ENCODE measurements at regions not wholly inside any gene's neighbourhood (a gene's known extent, or its start where the extent isn't known, plus 50 kb on each side); places are given as distances from the start of the nearest gene placed in this dataset.
"Not testable (repeated sequence)": the region's sequence is repeated elsewhere in the genome, so short reads cannot be mapped to it uniquely, and the experiment has no call there.

- H3K79me2 ChIP-seq (ENCODE audit: insufficient read depth, low read length) = no peaks in the 10 kb centered on the region
- TF ChIP-seq EZH2 (IDR thresholded peaks at IDR 0.05; ENCODE audit: borderline replicate concordance, low read depth, low read length, severe bottlenecking) = no peak
- TF ChIP-seq CTCF (IDR thresholded peaks at IDR 0.05; ENCODE audit: borderline replicate concordance, extremely low read depth, low read length, poor library complexity, severe bottlenecking) = no peak
- no peaks in the 10 kb centered on the region for H4K20me1 ChIP-seq (ENCODE audit: insufficient read depth, low read length)
- no peak overlapping the region for H3K27ac ChIP-seq (ENCODE audit: low read length)
- no peaks in the 10 kb centered on the region; the same call in 1 of the 2 replicates for H3K36me3 ChIP-seq (ENCODE audit: insufficient read depth, low read length)
- H3K4me3 ChIP-seq (ENCODE audit: low read depth in 1 of 2, low read length in 2 of 2) = no peak overlapping the region
- ATAC-seq (ENCODE audit: insufficient read depth, low read depth) (no peak), DNase-seq (no peak)
- H2AFZ ChIP-seq (ENCODE audit: low read depth, low read length) = no peak overlapping the region
- no peaks in the 10 kb centered on the region for H3K27me3 ChIP-seq (ENCODE audit: insufficient read depth, low read length, poor library complexity)
- H3K4me1 ChIP-seq (ENCODE audit: insufficient read depth, low read length) = no peaks in the 10 kb centered on the region
- H3K9ac ChIP-seq (ENCODE audit: low read depth, low read length) = no peak overlapping the region
- no peak overlapping the region for H3K4me2 ChIP-seq (ENCODE audit: insufficient read depth, low read length)
- no peaks in the 10 kb centered on the region for H3K9me3 ChIP-seq (ENCODE audit: insufficient read depth, low read length, severe bottlenecking)
Measured at GRCh38 chrX:103911236-103911635, 51.2 kb upstream of the TMSB15B start.

GRCh38 chrX:103910430-103910829 lies 52.0 kb upstream of the TMSB15B start:
- no peak overlapping the region for H3K4me3 ChIP-seq (ENCODE audit: low read depth in 1 of 2, low read length in 2 of 2)
- H3K27me3 ChIP-seq (ENCODE audit: insufficient read depth, low read length, poor library complexity) = no peaks in the 10 kb centered on the region
- no peak overlapping the region for H3K4me2 ChIP-seq (ENCODE audit: insufficient read depth, low read length)
- H3K9me3 ChIP-seq (ENCODE audit: insufficient read depth, low read length, severe bottlenecking) = no peaks in the 10 kb centered on the region
- H3K9ac ChIP-seq (ENCODE audit: low read depth, low read length) = no peak overlapping the region
- no peaks in the 10 kb centered on the region for H4K20me1 ChIP-seq (ENCODE audit: insufficient read depth, low read length)
- H3K27ac ChIP-seq (ENCODE audit: low read length) = no peak overlapping the region
- no peaks in the 10 kb centered on the region for H3K4me1 ChIP-seq (ENCODE audit: insufficient read depth, low read length)
- no peak for TF ChIP-seq CTCF (IDR thresholded peaks at IDR 0.05; ENCODE audit: borderline replicate concordance, extremely low read depth, low read length, poor library complexity, severe bottlenecking)
- H3K79me2 ChIP-seq (ENCODE audit: insufficient read depth, low read length) = no peaks in the 10 kb centered on the region
- DNase-seq (no peak), ATAC-seq (ENCODE audit: insufficient read depth, low read depth) (no peak)
- no peaks in the 10 kb centered on the region; the same call in 1 of the 2 replicates for H3K36me3 ChIP-seq (ENCODE audit: insufficient read depth, low read length)
- H2AFZ ChIP-seq (ENCODE audit: low read depth, low read length) = no peak overlapping the region

GRCh38 chrX:103904301-103904700 lies 58.1 kb upstream of the TMSB15B start:
- Histone ChIP-seq H3K4me3 (ENCODE audit: low read depth in 1 of 2, low read length in 2 of 2) (no peak overlapping the region), H3K4me1 (ENCODE audit: insufficient read depth, low read length) (no peaks in the 10 kb centered on the region), H3K9me3 (ENCODE audit: insufficient read depth, low read length, severe bottlenecking) (no peaks in the 10 kb centered on the region), H2AFZ (ENCODE audit: low read depth, low read length) (no peak overlapping the region), H4K20me1 (ENCODE audit: insufficient read depth, low read length) (no peaks in the 10 kb centered on the region), H3K27me3 (ENCODE audit: insufficient read depth, low read length, poor library complexity) (no peaks in the 10 kb centered on the region), H3K4me2 (ENCODE audit: insufficient read depth, low read length) (no peak overlapping the region), H3K36me3 (ENCODE audit: insufficient read depth, low read length) (no peaks in the 10 kb centered on the region), H3K9ac (ENCODE audit: low read depth, low read length) (no peak overlapping the region), H3K27ac (ENCODE audit: low read length) (no peak overlapping the region), H3K79me2 (ENCODE audit: insufficient read depth, low read length) (no peaks in the 10 kb centered on the region)
- DNase-seq (no peak), ATAC-seq (ENCODE audit: insufficient read depth, low read depth) (no peak)
- TF ChIP-seq CTCF (IDR thresholded peaks at IDR 0.05; ENCODE audit: borderline replicate concordance, extremely low read depth, low read length, poor library complexity, severe bottlenecking) = no peak
- no peak for TF ChIP-seq EZH2 (IDR thresholded peaks at IDR 0.05; ENCODE audit: borderline replicate concordance, low read depth, low read length, severe bottlenecking)

GRCh38 chrX:103902606-103903005 lies 59.8 kb upstream of the TMSB15B start:
- H3K9ac ChIP-seq (ENCODE audit: low read depth, low read length); H3K4me1 ChIP-seq (ENCODE audit: insufficient read depth, low read length); H2AFZ ChIP-seq (ENCODE audit: low read depth, low read length); H3K79me2 ChIP-seq (ENCODE audit: insufficient read depth, low read length); H3K4me3 ChIP-seq (ENCODE audit: low read depth in 1 of 2, low read length in 2 of 2); H3K27me3 ChIP-seq (ENCODE audit: insufficient read depth, low read length, poor library complexity); H3K4me2 ChIP-seq (ENCODE audit: insufficient read depth, low read length); H3K36me3 ChIP-seq (ENCODE audit: insufficient read depth, low read length); H3K27ac ChIP-seq (ENCODE audit: low read length); ATAC-seq (ENCODE audit: insufficient read depth, low read depth); DNase-seq; H4K20me1 ChIP-seq (ENCODE audit: insufficient read depth, low read length); H3K9me3 ChIP-seq (ENCODE audit: insufficient read depth, low read length, severe bottlenecking): not testable (repeated sequence)

Measured in DND-41 (cell line).